Esophagus muscularis mucosa (tissue), 4 donors: ENCODE measurements at regions not wholly inside any gene's neighbourhood (a gene's known extent, or its start where the extent isn't known, plus 50 kb on each side); places are given as distances from the start of the nearest gene placed in this dataset.

Experiments
- DNase-seq: peaks from one replicate; pipeline ENCODE4 v3.0.0-alpha.2; 2017; ENCODE audit errors: extremely low spot score
- H3K27ac ChIP-seq, 4 donors: fragments of 200-600 bp; sonication (generic); replicated peaks in 1 of 4; 1 replicate in 3 of 4; 2 replicates in 1 of 4; pipeline ENCODE4 v1.5.1; 2016 to 2019; ENCODE audit warnings: mild to moderate bottlenecking in 1 of 4
- H3K27me3 ChIP-seq, 4 donors: fragments of 200-600 bp; sonication (generic); one replicate each; pipeline versions ENCODE4 v1.5.1 to v1.6.0; 2016 to 2019
- H3K36me3 ChIP-seq, 4 donors: fragments of 200-600 bp; sonication (generic); one replicate each; pipeline ENCODE4 v1.5.1; 2016 to 2019
- H3K4me1 ChIP-seq, 4 donors: fragments of 200-600 bp; sonication (generic); one replicate each; pipeline ENCODE4 v1.5.1; 2016 to 2019
- H3K4me3 ChIP-seq, 4 donors: fragments of 200-600 bp; sonication (generic); 1 replicate in 2 of 4; 2 replicates in 2 of 4; pipeline ENCODE4 v1.5.1; 2016 to 2019; ENCODE audit warnings: mild to moderate bottlenecking in 4 of 4, moderate library complexity in 1 of 4
- H3K9me3 ChIP-seq, 4 donors: fragments of 200-600 bp; sonication (generic); 1 replicate in 3 of 4; 2 replicates in 1 of 4; pipeline ENCODE4 v1.5.1; 2016 to 2019
- EP300 ChIP-seq: sonication (generic); formaldehyde crosslinking; IDR thresholded peaks from one replicate; pipeline ENCODE4 v1.6.1; 2017; ENCODE audit warnings: antibody characterized with exemption
- POLR2A ChIP-seq: fragments of 450-650 bp; IDR thresholded peaks from one replicate; pipeline ENCODE4 v1.6.1; 2017; ENCODE audit warnings: antibody characterized with exemption, moderate library complexity, mild to moderate bottlenecking, low read depth
- POLR2AphosphoS5 ChIP-seq, 2 donors: sonication (generic); formaldehyde crosslinking; IDR thresholded peaks; one replicate each; pipeline ENCODE4 v1.6.1; 2017; ENCODE audit warnings: antibody characterized with exemption in 2 of 2
- WGBS: methylation state at CpG from one replicate; pipeline ENCODE4 v1.1.5; 2018; 5-methylcytosine and 5-hydroxymethylcytosine counted together
- intact Hi-C: fragments of 100-400 bp; cut with DNase I; formaldehyde crosslinking; loops from one replicate; pipeline ENCODE4 v1.15.1; 2023
- TF ChIP-seq, protein P1 (sequence below), 3 experiments: fragments of 200-600 bp in 2 of 3; fragments of 450-650 bp in 1 of 3; sonication (generic) in 2 of 3; IDR thresholded peaks; one replicate each; pipeline ENCODE4 v1.5.1; 2017 to 2019; ENCODE audit warnings: antibody characterized with exemption in 3 of 3, mild to moderate bottlenecking in 2 of 3, moderate library complexity in 1 of 3

DNA sequence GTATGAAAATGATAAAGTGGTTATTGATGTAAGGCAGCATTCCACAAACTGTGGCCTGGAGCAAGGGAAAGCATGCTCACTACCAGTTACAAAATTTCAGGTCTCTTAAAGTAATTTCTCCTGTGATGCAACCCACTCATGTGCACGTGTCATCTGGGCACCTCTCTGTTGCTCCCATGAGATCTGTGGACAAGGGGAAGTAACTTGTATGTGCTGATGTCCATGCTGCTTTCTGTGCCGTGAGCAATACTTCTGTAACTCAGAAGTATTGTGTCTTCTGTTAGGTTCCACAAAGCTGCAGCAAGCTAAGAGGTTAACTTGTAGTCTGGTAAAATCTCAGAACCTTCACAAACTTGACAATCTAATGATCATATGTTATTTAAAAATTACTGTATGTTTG, 930.0 kb upstream of the SLITRK6 start:
- no peaks in the 10 kb centered on the region for H3K36me3 ChIP-seq
- no peak for DNase-seq
- H3K9me3 ChIP-seq = peaks cover 0 to 10% (median 0%) of the 10 kb centered on the region in 4 donors
- 32% methylated on average over 2 of the region's 2 CpGs for WGBS
- H3K27ac ChIP-seq = no peak overlapping the region
- no peak for TF ChIP-seq EP300
- no peak for TF ChIP-seq POLR2A
- H3K27me3 ChIP-seq = no peaks in the 10 kb centered on the region
- H3K4me1 ChIP-seq = no peaks in the 10 kb centered on the region
- intact Hi-C loops = no loop called here
- no peak overlapping the region for H3K4me3 ChIP-seq

DNA sequence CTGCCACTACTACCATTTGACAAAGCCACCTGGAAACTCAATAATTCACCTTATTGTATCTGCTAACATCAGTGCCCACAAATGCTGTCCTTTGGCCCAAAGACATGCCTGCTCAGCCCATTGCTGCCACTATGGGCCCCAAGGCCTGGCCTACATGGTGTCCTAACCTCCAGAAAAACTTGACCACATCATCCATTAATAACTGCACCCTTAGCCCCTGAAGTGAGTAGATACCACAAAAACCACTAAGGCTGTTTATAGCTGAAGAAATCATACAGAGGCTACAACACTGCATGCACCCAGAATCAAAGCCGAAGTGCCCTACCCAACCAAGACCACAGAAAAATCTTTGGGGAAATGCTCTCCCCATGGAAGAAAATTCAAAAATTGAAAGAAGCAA, 932.8 kb upstream of the SLITRK6 start:
- 86% methylated on average over 1 of the region's 1 CpG for WGBS
- no peak overlapping the region for H3K4me3 ChIP-seq
- no peaks in the 10 kb centered on the region for H3K27me3 ChIP-seq
- H3K4me1 ChIP-seq = no peaks in the 10 kb centered on the region
- TF ChIP-seq, protein P1, sequence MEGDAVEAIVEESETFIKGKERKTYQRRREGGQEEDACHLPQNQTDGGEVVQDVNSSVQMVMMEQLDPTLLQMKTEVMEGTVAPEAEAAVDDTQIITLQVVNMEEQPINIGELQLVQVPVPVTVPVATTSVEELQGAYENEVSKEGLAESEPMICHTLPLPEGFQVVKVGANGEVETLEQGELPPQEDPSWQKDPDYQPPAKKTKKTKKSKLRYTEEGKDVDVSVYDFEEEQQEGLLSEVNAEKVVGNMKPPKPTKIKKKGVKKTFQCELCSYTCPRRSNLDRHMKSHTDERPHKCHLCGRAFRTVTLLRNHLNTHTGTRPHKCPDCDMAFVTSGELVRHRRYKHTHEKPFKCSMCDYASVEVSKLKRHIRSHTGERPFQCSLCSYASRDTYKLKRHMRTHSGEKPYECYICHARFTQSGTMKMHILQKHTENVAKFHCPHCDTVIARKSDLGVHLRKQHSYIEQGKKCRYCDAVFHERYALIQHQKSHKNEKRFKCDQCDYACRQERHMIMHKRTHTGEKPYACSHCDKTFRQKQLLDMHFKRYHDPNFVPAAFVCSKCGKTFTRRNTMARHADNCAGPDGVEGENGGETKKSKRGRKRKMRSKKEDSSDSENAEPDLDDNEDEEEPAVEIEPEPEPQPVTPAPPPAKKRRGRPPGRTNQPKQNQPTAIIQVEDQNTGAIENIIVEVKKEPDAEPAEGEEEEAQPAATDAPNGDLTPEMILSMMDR (IDR thresholded peaks at IDR 0.05) = no peak
- TF ChIP-seq POLR2AphosphoS5 (IDR thresholded peaks at IDR 0.05) (no peak), EP300 (no peak), POLR2A (no peak)
- H3K27ac ChIP-seq = no peak overlapping the region
- intact Hi-C loops = no loop called here
- H3K9me3 ChIP-seq = peaks cover 0 to 11% (median 0%) of the 10 kb centered on the region in 4 donors
- no peaks in the 10 kb centered on the region for H3K36me3 ChIP-seq
- no peak for DNase-seq

DNA sequence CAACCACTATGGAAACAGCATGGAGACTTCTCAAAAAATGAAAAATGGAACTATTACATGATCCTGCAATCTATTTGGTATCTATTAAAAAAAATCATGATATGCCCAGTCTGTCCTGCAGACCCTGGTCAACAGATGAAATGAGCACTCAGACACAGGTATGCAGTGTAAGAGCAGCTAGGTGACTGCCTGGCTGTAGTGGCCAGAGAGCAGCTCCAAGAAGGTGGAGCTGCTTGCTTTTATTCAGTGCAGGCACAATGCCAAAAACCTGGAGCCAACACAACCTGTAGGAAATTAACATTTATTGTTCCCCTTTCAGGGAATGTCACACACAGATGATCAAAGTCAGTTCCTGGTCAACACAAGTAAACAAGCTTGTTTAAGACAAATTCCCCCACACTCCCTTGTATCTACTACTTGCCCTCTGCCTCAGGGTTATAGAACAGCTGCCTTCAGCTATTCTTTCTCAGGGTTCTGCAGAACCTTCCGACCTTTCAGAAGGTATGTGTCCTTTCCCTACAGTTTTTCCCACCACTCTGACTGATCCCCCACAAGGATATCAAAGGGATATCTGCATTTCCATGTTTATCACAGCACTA, 933.7 kb upstream of the SLITRK5 start:
- intact Hi-C loops = no loop called here
- H3K4me3 ChIP-seq = no peak overlapping the region
- WGBS = 89% methylated on average over 1 of the region's 1 CpG
- no peaks in the 10 kb centered on the region for H3K4me1 ChIP-seq
- no peak for DNase-seq
- H3K36me3 ChIP-seq = no peaks in the 10 kb centered on the region
- TF ChIP-seq EP300 (no peak), POLR2AphosphoS5 (IDR thresholded peaks at IDR 0.05) (no peak), POLR2A (no peak)
- TF ChIP-seq, protein P1 (IDR thresholded peaks at IDR 0.05) = no peak
- peaks cover 0 to 8% (median 0%) of the 10 kb centered on the region in 4 donors for H3K9me3 ChIP-seq
- no peaks in the 10 kb centered on the region for H3K27me3 ChIP-seq
- H3K27ac ChIP-seq = no peak overlapping the region

DNA sequence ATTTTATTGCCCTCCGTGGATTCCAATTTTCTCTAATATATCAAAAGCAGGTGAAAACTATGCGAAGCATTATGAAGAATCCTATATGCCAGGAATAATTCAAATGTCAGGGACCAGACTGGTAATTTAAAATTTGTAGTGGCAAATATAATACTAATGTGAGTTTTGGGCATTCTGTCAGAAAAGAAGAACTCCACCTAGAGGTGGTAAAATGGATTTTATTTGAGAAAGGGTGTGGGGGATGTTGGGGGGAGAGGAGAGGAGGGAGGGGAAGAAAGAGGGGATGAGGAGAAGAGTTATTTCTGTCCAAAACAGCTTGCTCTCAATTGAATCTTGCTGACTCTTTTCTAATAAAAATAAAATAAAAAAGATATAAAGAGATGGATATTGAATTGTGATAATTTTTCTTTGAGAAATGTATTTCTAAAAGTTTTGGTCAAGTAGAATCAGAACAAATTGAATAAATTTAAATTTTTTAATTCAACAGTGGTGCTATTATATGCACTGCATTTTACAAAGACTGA, 929.3 kb upstream of the SLITRK5 start:
- Histone ChIP-seq H3K27me3 (no peaks in the 10 kb centered on the region), H3K27ac (no peak overlapping the region), H3K9me3 (no peaks in the 10 kb centered on the region), H3K36me3 (no peaks in the 10 kb centered on the region), H3K4me1 (no peaks in the 10 kb centered on the region), H3K4me3 (no peak overlapping the region)
- DNase-seq = no peak
- 60% methylated on average over 2 of the region's 2 CpGs for WGBS
- intact Hi-C loops = no loop called here
- TF ChIP-seq EP300 (no peak), POLR2AphosphoS5 (IDR thresholded peaks at IDR 0.05) (no peak), POLR2A (no peak)
- TF ChIP-seq, protein P1 (IDR thresholded peaks at IDR 0.05) = no peak

DNA sequence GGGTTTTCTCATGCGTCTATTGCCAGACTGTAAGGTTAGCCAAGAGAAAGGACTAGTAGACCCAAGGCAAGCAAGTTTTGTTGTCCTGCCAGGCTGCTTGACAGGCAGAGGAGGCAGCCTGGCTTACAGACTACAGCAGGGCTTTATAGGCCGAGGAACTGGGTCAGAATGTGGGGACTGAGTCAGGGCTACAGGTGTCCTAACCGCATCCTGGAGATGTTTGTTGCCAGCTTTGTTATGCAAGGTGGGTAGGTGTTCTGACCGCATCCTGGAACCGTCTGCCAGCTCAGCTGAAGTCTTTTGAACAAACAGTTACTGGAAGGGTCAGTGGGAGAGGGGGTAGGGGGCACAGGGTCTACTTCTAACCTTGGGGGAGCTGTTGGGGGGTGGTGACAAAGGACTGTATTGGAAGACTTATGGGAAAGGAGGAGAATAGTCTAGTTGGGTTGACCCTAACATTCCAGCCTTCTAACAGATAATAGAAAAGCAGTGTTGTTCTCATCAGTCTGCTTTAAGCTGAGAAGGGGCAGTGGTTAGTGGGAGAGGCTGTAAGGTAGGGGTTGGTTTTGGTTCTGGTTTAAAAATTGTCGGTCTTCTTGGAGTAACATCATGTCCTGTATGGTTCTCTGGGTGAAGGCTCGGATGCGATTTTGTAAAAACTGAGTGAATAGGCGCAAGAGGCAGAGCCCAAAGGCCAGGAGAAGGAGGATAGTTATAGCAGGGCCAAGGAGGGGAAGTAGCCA, 913.8 kb upstream of the SLITRK5 start:
- no peaks in the 10 kb centered on the region for H3K9me3 ChIP-seq
- H3K36me3 ChIP-seq = no peaks in the 10 kb centered on the region
- no peaks in the 10 kb centered on the region for H3K27me3 ChIP-seq
- no peak overlapping the region for H3K27ac ChIP-seq
- TF ChIP-seq, protein P1 (IDR thresholded peaks at IDR 0.05) = no peak
- TF ChIP-seq POLR2AphosphoS5 (IDR thresholded peaks at IDR 0.05) = no peak
- WGBS = 76% methylated on average over 9 of the region's 9 CpGs
- DNase-seq = no peak
- H3K4me1 ChIP-seq = no peaks in the 10 kb centered on the region
- intact Hi-C loops = no loop called here
- H3K4me3 ChIP-seq = no peak overlapping the region
